OCI-LY3 (cell line): ENCODE measurements at regions not wholly inside any gene's neighbourhood (a gene's known extent, or its start where the extent isn't known, plus 50 kb on each side); places are given as distances from the start of the nearest gene placed in this dataset.

Experiments used
- H2AFZ ChIP-seq: fragments of 200-600, 300-600 bp; shearing (Covaris generic); 2 replicates; pipeline ENCODE4 v1.6.0; 2014; ENCODE audit warnings: antibody characterized with exemption, low read depth, low read length
- H3K27ac ChIP-seq: fragments of 200-600, 300-600 bp; sonication (generic); 2 replicates; pipeline ENCODE4 v1.5.1; 2014; ENCODE audit warnings: mild to moderate bottlenecking, low read length, moderate library complexity, mixed read lengths
- H3K27me3 ChIP-seq: fragments of 200-600, 300-600 bp; sonication (generic); 2 replicates; pipeline ENCODE4 v1.6.1; 2014; ENCODE audit warnings: low read depth, low read length, mixed read lengths
- H3K36me3 ChIP-seq: fragments of 200-600, 300-600 bp; sonication (generic); replicated peaks from 2 replicates; pipeline ENCODE3; 2014; ENCODE audit warnings: low read depth, low read length, mixed read lengths
- H3K4me1 ChIP-seq: fragments of 300-600, 200-600 bp; sonication (generic); 2 replicates; pipeline ENCODE4 v1.6.1; 2014; ENCODE audit warnings: low read length, mixed read lengths
- H3K4me2 ChIP-seq: fragments of 200-600, 300-600 bp; sonication (generic); 2 replicates; pipeline ENCODE4 v1.6.1; 2014; ENCODE audit warnings: low read length, mixed read lengths
- H3K4me3 ChIP-seq: fragments of 300-600, 200-600 bp; sonication (generic); 2 replicates; pipeline ENCODE4 v1.5.1; 2014; ENCODE audit warnings: antibody characterized with exemption, mild to moderate bottlenecking, low read length, moderate library complexity
- H3K79me2 ChIP-seq: fragments of 300-600, 200-600 bp; shearing (Covaris generic); 2 replicates; pipeline ENCODE4 v1.6.1; 2014; ENCODE audit warnings: mild to moderate bottlenecking, low read length, mixed read lengths
- H3K9ac ChIP-seq: fragments of 300-600, 200-600 bp; shearing (Covaris generic); 2 replicates; pipeline ENCODE4 v1.6.0; 2014; ENCODE audit warnings: mild to moderate bottlenecking, low read length, moderate library complexity
- H3K9me3 ChIP-seq: fragments of 200-600, 300-600 bp; shearing (Covaris generic); 2 replicates; pipeline ENCODE4 v1.6.1; 2014; ENCODE audit warnings: low read length, mixed read lengths; ENCODE audit not compliant: insufficient read depth
- H4K20me1 ChIP-seq: fragments of 200-600, 300-600 bp; sonication (generic); 2 replicates; pipeline ENCODE4 v1.6.1; 2016; ENCODE audit warnings: low read length, mixed read lengths; ENCODE audit not compliant: insufficient read depth
- CTCF ChIP-seq: fragments of 200-600, 300-600 bp; sonication (generic); IDR thresholded peaks from 2 replicates; pipeline ENCODE4 v1.5.1; 2014; ENCODE audit warnings: antibody characterized with exemption, low read length, low read depth
- EZH2phosphoT487 ChIP-seq: fragments of 200-600 bp; shearing (Covaris generic); IDR thresholded peaks from 2 replicates; pipeline ENCODE4 v1.6.1; 2018; ENCODE audit warnings: antibody characterized with exemption, mixed run types, low read depth

GRCh38 chr17:72393553-72393952, 272.7 kb downstream of the SOX9 start:
- Histone ChIP-seq H2AFZ (no peak overlapping the region), H3K4me2 (no peak overlapping the region), H4K20me1 (no peaks in the 10 kb centered on the region), H3K9ac (no peak overlapping the region), H3K9me3 (no peaks in the 10 kb centered on the region), H3K79me2 (no peaks in the 10 kb centered on the region), H3K4me3 (no peak overlapping the region), H3K36me3 (no peaks in the 10 kb centered on the region), H3K27me3 (peaks cover 4% of the 10 kb centered on the region; the same call in 1 of the 2 replicates), H3K27ac (no peak overlapping the region), H3K4me1 (peaks cover 48% of the 10 kb centered on the region)
- TF ChIP-seq CTCF (no peak), EZH2phosphoT487 (no peak)

GRCh38 chr17:72394531-72394930, 273.7 kb downstream of the SOX9 start:
- H3K4me1 ChIP-seq = peaks cover 39% of the 10 kb centered on the region
- no peaks in the 10 kb centered on the region for H3K9me3 ChIP-seq

GRCh38 chr17:72396121-72396520, 275.3 kb downstream of the SOX9 start:
- peaks cover 4% of the 10 kb centered on the region; the same call in 1 of the 2 replicates for H3K27me3 ChIP-seq
- H3K36me3 ChIP-seq = no peaks in the 10 kb centered on the region
- no peak overlapping the region for H2AFZ ChIP-seq
- no peak overlapping the region for H3K27ac ChIP-seq
- TF ChIP-seq CTCF = no peak
- no peak for TF ChIP-seq EZH2phosphoT487
- H4K20me1 ChIP-seq = no peaks in the 10 kb centered on the region
- H3K9ac ChIP-seq = no peak overlapping the region
- no peaks in the 10 kb centered on the region for H3K79me2 ChIP-seq
- peaks cover 23% of the 10 kb centered on the region for H3K4me1 ChIP-seq
- no peak overlapping the region for H3K4me2 ChIP-seq
- no peaks in the 10 kb centered on the region for H3K9me3 ChIP-seq
- no peak overlapping the region for H3K4me3 ChIP-seq

More at GRCh38 chr17:72394531-72394930, 273.7 kb downstream of the SOX9 start:
- Histone ChIP-seq H3K4me2 (no peak overlapping the region), H4K20me1 (no peaks in the 10 kb centered on the region), H3K79me2 (no peaks in the 10 kb centered on the region), H3K4me3 (no peak overlapping the region), H3K27me3 (peaks cover 4% of the 10 kb centered on the region; the same call in 1 of the 2 replicates), H2AFZ (no peak overlapping the region), H3K36me3 (no peaks in the 10 kb centered on the region), H3K27ac (no peak overlapping the region), H3K9ac (no peak overlapping the region)
- no peak for TF ChIP-seq CTCF
- no peak for TF ChIP-seq EZH2phosphoT487

DNA sequence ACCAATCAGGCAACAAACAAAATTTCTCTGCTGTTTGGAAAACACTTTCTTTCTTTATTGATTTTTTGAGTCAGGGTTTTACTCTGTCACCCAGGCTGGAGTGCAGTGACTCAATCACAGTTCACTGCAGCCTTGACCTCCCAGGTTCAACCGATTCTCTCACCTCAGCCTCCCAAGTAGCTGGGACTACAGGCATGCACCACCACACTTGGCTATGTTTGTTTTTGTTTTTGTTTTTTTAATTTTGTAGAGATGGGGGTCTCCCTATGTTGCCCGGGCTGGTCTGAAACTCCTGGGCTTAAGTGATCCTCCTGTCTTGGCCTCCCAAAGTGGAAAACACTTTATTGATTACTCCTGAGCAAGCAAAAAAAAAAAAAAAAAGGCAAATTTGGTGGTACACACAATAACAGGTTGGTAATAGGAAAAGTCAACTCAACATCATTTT, 276.4 kb downstream of the SOX9 start:
- Histone ChIP-seq H3K4me3 (no peak overlapping the region), H3K4me1 (peaks cover 12% of the 10 kb centered on the region), H3K9ac (no peak overlapping the region), H3K27me3 (peaks cover 4% of the 10 kb centered on the region; the same call in 1 of the 2 replicates), H3K9me3 (no peaks in the 10 kb centered on the region), H3K27ac (no peak overlapping the region), H4K20me1 (no peaks in the 10 kb centered on the region), H3K79me2 (no peaks in the 10 kb centered on the region), H3K4me2 (no peak overlapping the region), H3K36me3 (no peaks in the 10 kb centered on the region), H2AFZ (no peak overlapping the region)
- TF ChIP-seq CTCF (no peak), EZH2phosphoT487 (no peak)
